Stimulated activated CD4-positive, alpha-beta T cell treated with anti-CD3 and anti-CD28 coated beads, Interleukin-2, amount 100 ng/mL, for 4 hours (primary cell): ENCODE measurements at regions not wholly inside any gene's neighbourhood (a gene's known extent, or its start where the extent isn't known, plus 50 kb on each side); places are given as distances from the start of the nearest gene placed in this dataset.

Experiments
- DNase-seq: peaks from one replicate; pipeline ENCODE4 v3.0.0-alpha.2; 2020; ENCODE audit warnings: low read depth

- no peak for DNase-seq
These were observed 210.4 kb downstream of the ALDH8A1 start for GRCh38 chr6:134739299-134740026.

- DNase-seq: no peak
These were observed 211.6 kb downstream of the ALDH8A1 start for GRCh38 chr6:134738211-134738885.

GRCh38 chr6:134735461-134735860 is 214.4 kb downstream of the ALDH8A1 start:
- no peak for DNase-seq

- DNase-seq: no peak
These were observed 215.5 kb downstream of the ALDH8A1 start for GRCh38 chr6:134734312-134734869.

- no peak for DNase-seq
These were observed 216.1 kb downstream of the ALDH8A1 start for GRCh38 chr6:134733801-134734200.

- DNase-seq: no peak
These were observed 217.1 kb downstream of the ALDH8A1 start for GRCh38 chr6:134732763-134733162.

GRCh38 chr6:134731615-134732014 is 218.3 kb downstream of the ALDH8A1 start:
- no peak for DNase-seq

- no peak for DNase-seq
These were observed 219.9 kb downstream of the ALDH8A1 start for GRCh38 chr6:134730013-134730412.

GRCh38 chr6:134729561-134729960 is 220.3 kb downstream of the ALDH8A1 start:
- no peak for DNase-seq

GRCh38 chr6:134727081-134727480 is 222.8 kb downstream of the ALDH8A1 start:
- DNase-seq: no peak

- DNase-seq: no peak
These were observed 224.3 kb downstream of the ALDH8A1 start for GRCh38 chr6:134725590-134725989.

GRCh38 chr6:134724771-134725340 is 225.0 kb downstream of the ALDH8A1 start:
- no peak for DNase-seq

- no peak for DNase-seq
These were observed 226.6 kb downstream of the ALDH8A1 start for GRCh38 chr6:134723081-134723871.

- no peak for DNase-seq
These were observed 227.6 kb downstream of the ALDH8A1 start for GRCh38 chr6:134722200-134722870.

GRCh38 chr6:134721060-134721405 is 228.9 kb downstream of the ALDH8A1 start:
- no peak for DNase-seq

- DNase-seq: no peak
These were observed 229.4 kb downstream of the ALDH8A1 start for GRCh38 chr6:134720353-134721059.

- DNase-seq: no peak
These were observed 230.0 kb downstream of the ALDH8A1 start for GRCh38 chr6:134719911-134720310.

- no peak for DNase-seq
These were observed 230.6 kb downstream of the ALDH8A1 start for GRCh38 chr6:134719286-134719685.

- no peak for DNase-seq
These were observed 235.2 kb downstream of the ALDH8A1 start for GRCh38 chr6:134714679-134715078.

GRCh38 chr6:134714113-134714512 is 235.8 kb downstream of the ALDH8A1 start:
- DNase-seq: no peak

- DNase-seq: no peak
These were observed 237.6 kb downstream of the ALDH8A1 start for GRCh38 chr6:134712311-134712710.
